ENCODE measurements at regions not wholly inside any gene's neighbourhood (a gene's known extent, or its start where the extent isn't known, plus 50 kb on each side); places are given as distances from the start of the nearest gene placed in this dataset.

DNA sequence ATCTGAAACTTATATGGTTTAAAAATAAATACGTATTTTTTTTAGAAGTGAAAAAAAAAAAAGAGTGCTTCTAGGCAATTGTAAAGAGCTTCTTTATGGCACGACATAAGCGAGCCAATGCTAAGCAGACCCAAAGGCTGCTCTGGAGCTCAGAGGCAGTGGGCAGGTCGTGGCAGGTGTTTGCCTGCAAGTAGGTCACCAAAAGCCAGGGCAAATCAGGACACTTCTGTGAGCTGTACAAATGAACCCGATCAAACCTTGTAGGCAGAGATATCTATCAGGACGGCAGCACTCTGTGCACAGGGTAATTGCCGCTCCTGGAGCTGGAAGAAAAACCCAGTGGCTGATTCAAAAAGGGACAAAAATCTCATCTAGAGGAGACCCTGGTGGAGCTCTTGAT lies 75.9 kb downstream of the IRX2 start:
- no peak for TF ChIP-seq CTCF (IDR thresholded peaks at IDR 0.05; ENCODE audit: extremely low read depth in 1 of 2, insufficient read depth in 1 of 2, low read depth in 1 of 2, low read length in 2 of 2)
- TF ChIP-seq POLR2A (IDR thresholded peaks at IDR 0.05; ENCODE audit: low read depth, low read length), result no peak
- no peak for TF ChIP-seq EZH2 (IDR thresholded peaks at IDR 0.05; ENCODE audit: borderline replicate concordance, low read depth, low read length, severe bottlenecking)
- no peak for TF ChIP-seq JUN (IDR thresholded peaks at IDR 0.05; ENCODE audit: borderline replicate concordance, insufficient read depth, insufficient read length, low read depth)
- TF ChIP-seq, protein P1, sequence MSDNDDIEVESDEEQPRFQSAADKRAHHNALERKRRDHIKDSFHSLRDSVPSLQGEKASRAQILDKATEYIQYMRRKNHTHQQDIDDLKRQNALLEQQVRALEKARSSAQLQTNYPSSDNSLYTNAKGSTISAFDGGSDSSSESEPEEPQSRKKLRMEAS (IDR thresholded peaks at IDR 0.05; ENCODE audit: insufficient read depth, insufficient read length), result no peak
- no peak for TF ChIP-seq POLR2AphosphoS5 (IDR thresholded peaks at IDR 0.05; ENCODE audit: insufficient read depth, low read depth, low read length)
- TF ChIP-seq MYC (IDR thresholded peaks at IDR 0.05; ENCODE audit: low read depth, low read length), result no peak
- TF ChIP-seq GATA2 (IDR thresholded peaks at IDR 0.05; ENCODE audit: insufficient read depth, insufficient read length, low read depth, low read length), result no peak

Measured in endothelial cell of umbilical vein (primary cell).